ENCODE measurements at regions not wholly inside any gene's neighbourhood (a gene's known extent, or its start where the extent isn't known, plus 50 kb on each side); places are given as distances from the start of the nearest gene placed in this dataset.

- ATAC-seq (no peak), DNase-seq (no peak)
- TF ChIP-seq CTCF (IDR thresholded peaks at IDR 0.05) (no peak), POLR2A (IDR thresholded peaks at IDR 0.05) (no peak)
- Histone ChIP-seq H3K36me3 (no peaks in the 10 kb centered on the region), H3K4me3 (no peak overlapping the region), H3K9me3 (no peaks in the 10 kb centered on the region), H3K27me3 (no peaks in the 10 kb centered on the region), H3K27ac (no peak overlapping the region), H3K4me1 (no peaks in the 10 kb centered on the region)
- WGBS, 4 donors = 83 to 97% (median 92%) methylated on average over 1 of the region's 1 CpG
- intact Hi-C loops (cut with DNase I) = no loop called here
These were observed 60.1 kb upstream of the DAB1 start for GRCh38 chr1:57483954-57484353.

- DNase-seq (no peak), ATAC-seq (no peak)
- TF ChIP-seq CTCF (IDR thresholded peaks at IDR 0.05) (no peak), POLR2A (IDR thresholded peaks at IDR 0.05) (no peak)
- no peak overlapping the region for H3K27ac ChIP-seq
- intact Hi-C loops (cut with DNase I) = no loop called here
- no peaks in the 10 kb centered on the region for H3K27me3 ChIP-seq
- H3K36me3 ChIP-seq = no peaks in the 10 kb centered on the region
- H3K4me3 ChIP-seq = no peak overlapping the region
- no peaks in the 10 kb centered on the region for H3K4me1 ChIP-seq
- no peaks in the 10 kb centered on the region for H3K9me3 ChIP-seq
These were observed 55.6 kb upstream of the DAB1 start for GRCh38 chr1:57479471-57479870.

- Histone ChIP-seq H3K27me3 (no peaks in the 10 kb centered on the region), H3K9me3 (no peaks in the 10 kb centered on the region), H3K27ac (no peak overlapping the region), H3K4me1 (no peaks in the 10 kb centered on the region), H3K36me3 (no peaks in the 10 kb centered on the region), H3K4me3 (no peak overlapping the region)
- WGBS, 4 donors = 89 to 95% (median 93%) methylated on average over 5 of the region's 5 CpGs
- DNase-seq = no peak
- intact Hi-C loops (cut with DNase I) = no loop called here
- ATAC-seq = no peak
- TF ChIP-seq POLR2A (IDR thresholded peaks at IDR 0.05) (no peak), CTCF (IDR thresholded peaks at IDR 0.05) (no peak)
These were observed 51.5 kb upstream of the DAB1 start for GRCh38 chr1:57475366-57475765.

GRCh38 chr1:57474137-57474750, 50.4 kb upstream of the DAB1 start:
- Histone ChIP-seq H3K4me3 (no peak overlapping the region), H3K4me1 (no peaks in the 10 kb centered on the region), H3K9me3 (no peaks in the 10 kb centered on the region), H3K27me3 (no peaks in the 10 kb centered on the region), H3K36me3 (no peaks in the 10 kb centered on the region), H3K27ac (no peak overlapping the region)
- intact Hi-C loops (cut with DNase I) = no loop called here
- WGBS, 4 donors = 84 to 89% (median 87%) methylated on average over 4 of the region's 4 CpGs
- ATAC-seq (no peak), DNase-seq (no peak)
- TF ChIP-seq CTCF (IDR thresholded peaks at IDR 0.05) (no peak), POLR2A (IDR thresholded peaks at IDR 0.05) (no peak)
